22Rv1 (cell line): ENCODE measurements at regions not wholly inside any gene's neighbourhood (a gene's known extent, or its start where the extent isn't known, plus 50 kb on each side); places are given as distances from the start of the nearest gene placed in this dataset.

ENCODE experiments used
- H3K27ac ChIP-seq: fragments of 450-650 bp; 2 replicates; pipeline ENCODE4 v1.5.1; 2017
- CTCF ChIP-seq: fragments of 450-650 bp; IDR thresholded peaks from 2 replicates; pipeline ENCODE4 v1.5.1; 2017; ENCODE audit warnings: mild to moderate bottlenecking
- ZFX ChIP-seq: fragments of 450-650 bp; IDR thresholded peaks from 2 replicates; pipeline ENCODE4 v1.6.1; 2017; ENCODE audit warnings: antibody characterized with exemption, borderline replicate concordance

DNA sequence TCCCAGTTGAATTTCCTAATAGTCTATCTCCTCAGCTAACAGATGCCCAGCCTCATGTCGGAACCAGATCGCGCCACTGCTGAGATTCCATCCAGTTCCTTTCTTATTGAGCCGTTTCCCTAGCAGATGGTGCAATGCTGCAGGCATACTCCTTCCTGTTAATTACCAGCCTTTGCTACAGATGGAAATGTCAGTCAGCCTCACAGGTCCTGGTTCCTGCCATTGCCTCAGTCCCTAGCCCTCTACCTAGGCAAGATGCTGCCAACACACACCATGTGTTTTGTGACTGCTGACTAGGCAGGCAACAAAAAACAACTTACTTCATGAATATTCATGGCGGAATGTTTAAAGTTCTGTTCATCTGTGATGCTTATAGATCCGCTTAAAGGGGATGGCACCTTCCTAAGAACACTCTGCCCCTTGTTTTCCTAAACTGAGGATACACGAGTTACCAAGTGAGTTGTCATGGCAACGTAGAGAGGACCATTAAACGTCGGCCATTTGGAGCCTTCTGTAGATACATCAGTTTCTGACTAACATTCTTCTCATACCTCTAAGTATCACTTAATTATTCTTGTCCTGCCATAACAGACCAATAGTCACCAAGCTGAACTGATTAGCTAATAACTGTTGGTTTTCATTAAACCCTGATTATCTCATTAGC lies 749.5 kb downstream of the RNF144A start:
- H3K27ac ChIP-seq: no peak overlapping the region
- TF ChIP-seq ZFX: no peak
- no peak for TF ChIP-seq CTCF

GRCh38 chr2:7667260-7667757 lies 750.1 kb downstream of the RNF144A start:
- TF ChIP-seq CTCF (no peak), ZFX (no peak)
- H3K27ac ChIP-seq: no peak overlapping the region

GRCh38 chr2:7670905-7671641 lies 753.9 kb downstream of the RNF144A start:
- H3K27ac ChIP-seq: no peak overlapping the region
- TF ChIP-seq ZFX (no peak), CTCF (no peak)

- no peak overlapping the region for H3K27ac ChIP-seq
- TF ChIP-seq CTCF (peak; percentile 84), ZFX (no peak)
These were observed 754.9 kb downstream of the RNF144A start for GRCh38 chr2:7672027-7672684.

DNA sequence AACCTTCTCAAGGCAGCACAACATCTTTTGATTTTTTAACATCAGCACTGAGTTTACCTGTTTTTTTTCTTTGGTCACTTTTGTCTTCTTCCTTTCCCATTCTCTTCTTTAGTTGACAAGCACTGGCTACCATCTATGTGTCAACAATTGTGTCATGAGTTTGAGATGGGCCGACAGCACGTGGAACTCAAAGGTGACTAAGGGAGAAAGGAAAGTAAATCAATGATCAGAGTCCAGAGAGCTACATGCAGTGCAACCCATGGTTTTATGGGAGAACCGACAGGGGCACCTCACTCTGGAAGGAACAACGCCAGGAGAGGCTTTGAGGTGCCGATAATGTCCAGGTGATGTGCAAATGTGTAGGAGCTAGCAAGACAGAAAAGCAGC lies 755.5 kb downstream of the RNF144A start:
- TF ChIP-seq CTCF (no peak), ZFX (no peak)
- no peak overlapping the region for H3K27ac ChIP-seq

GRCh38 chr2:7673101-7673500 lies 755.9 kb downstream of the RNF144A start:
- TF ChIP-seq CTCF (no peak), ZFX (no peak)
- H3K27ac ChIP-seq: no peak overlapping the region
